ENCODE measurements at regions not wholly inside any gene's neighbourhood (a gene's known extent, or its start where the extent isn't known, plus 50 kb on each side); places are given as distances from the start of the nearest gene placed in this dataset.

GRCh38 chr5:14077501-14077900, 65.6 kb upstream of the TRIO start:
- TF ChIP-seq EZH2phosphoT487 (IDR thresholded peaks at IDR 0.05; ENCODE audit: borderline replicate concordance, low read length) (no peak), EZH2 (IDR thresholded peaks at IDR 0.05; ENCODE audit: low read length, unreplicated experiment) (no peak), CTCF (conservative IDR thresholded peaks at IDR 0.05; ENCODE audit: low read depth, low read length) (no peak)
- no peaks in the 10 kb centered on the region for H3K36me3 ChIP-seq (ENCODE audit: low read depth, low read length)
- POLR2A ChIA-PET (ENCODE audit: unreplicated experiment): no interaction called here
- H3K4me1 ChIP-seq (ENCODE audit: insufficient read depth, low read length): no peaks in the 10 kb centered on the region
- no peaks in the 10 kb centered on the region for H4K20me1 ChIP-seq (ENCODE audit: low read length)
- no peak for DNase-seq
- H3K9me3 ChIP-seq (ENCODE audit: low read length): no peaks in the 10 kb centered on the region
- H3K9ac ChIP-seq (ENCODE audit: low read length): no peak overlapping the region
- CTCF ChIA-PET: no interaction called here
- no peaks in the 10 kb centered on the region for H3K27me3 ChIP-seq (ENCODE audit: low read length)
- no peaks in the 10 kb centered on the region for H3F3A ChIP-seq (ENCODE audit: low read length, unreplicated experiment)
- no peaks in the 10 kb centered on the region for H3K9me2 ChIP-seq (replicated peaks; ENCODE audit: low read length)
- no TSS peak for BruUV-seq (replicated peaks)
- no peak overlapping the region for H3K4me3 ChIP-seq (ENCODE audit: low read length)
- H2AFZ ChIP-seq (ENCODE audit: low read length): no peak overlapping the region
- H3K79me2 ChIP-seq (ENCODE audit: low read length): no peaks in the 10 kb centered on the region
- no peak overlapping the region for H3K4me2 ChIP-seq (ENCODE audit: low read length)
- no peak for ATAC-seq
- H3K27ac ChIP-seq (ENCODE audit: low read length): no peak overlapping the region
- intact Hi-C loops (cut with micrococcal nuclease): no loop called here

- ATAC-seq: no peak
Measured at GRCh38 chr5:14076561-14076960, 66.6 kb upstream of the TRIO start.

GRCh38 chr5:14075937-14076336, 67.2 kb upstream of the TRIO start:
- no peak overlapping the region for H3K4me2 ChIP-seq (ENCODE audit: low read length)
- no TSS peak for BruUV-seq (replicated peaks)
- H3K79me2 ChIP-seq (ENCODE audit: low read length): no peaks in the 10 kb centered on the region
- ChIA-PET CTCF (no interaction called here), POLR2A (ENCODE audit: unreplicated experiment) (no interaction called here)
- H3K27me3 ChIP-seq (ENCODE audit: low read length): no peaks in the 10 kb centered on the region
- H3K9ac ChIP-seq (ENCODE audit: low read length): no peak overlapping the region
- no peaks in the 10 kb centered on the region for H3K4me1 ChIP-seq (ENCODE audit: insufficient read depth, low read length)
- ATAC-seq: no peak
- no peaks in the 10 kb centered on the region for H3K9me2 ChIP-seq (replicated peaks; ENCODE audit: low read length)
- no peak overlapping the region for H3K4me3 ChIP-seq (ENCODE audit: low read length)
- no peak overlapping the region for H3K27ac ChIP-seq (ENCODE audit: low read length)
- no peaks in the 10 kb centered on the region for H4K20me1 ChIP-seq (ENCODE audit: low read length)
- intact Hi-C loops (cut with micrococcal nuclease): no loop called here
- H3K9me3 ChIP-seq (ENCODE audit: low read length): no peaks in the 10 kb centered on the region
- no peaks in the 10 kb centered on the region for H3K36me3 ChIP-seq (ENCODE audit: low read depth, low read length)
- H3F3A ChIP-seq (ENCODE audit: low read length, unreplicated experiment): no peaks in the 10 kb centered on the region
- DNase-seq: no peak
- no peak for TF ChIP-seq EZH2 (IDR thresholded peaks at IDR 0.05; ENCODE audit: low read length, unreplicated experiment)
- TF ChIP-seq CTCF (conservative IDR thresholded peaks at IDR 0.05; ENCODE audit: low read depth, low read length): no peak
- TF ChIP-seq EZH2phosphoT487 (IDR thresholded peaks at IDR 0.05; ENCODE audit: borderline replicate concordance, low read length): no peak
- no peak overlapping the region for H2AFZ ChIP-seq (ENCODE audit: low read length)

More at GRCh38 chr5:14076561-14076960, 66.6 kb upstream of the TRIO start:
- H3K79me2 ChIP-seq (ENCODE audit: low read length): no peaks in the 10 kb centered on the region
- ChIA-PET CTCF (no interaction called here), POLR2A (ENCODE audit: unreplicated experiment) (no interaction called here)
- no peaks in the 10 kb centered on the region for H3K27me3 ChIP-seq (ENCODE audit: low read length)
- intact Hi-C loops (cut with micrococcal nuclease): no loop called here
- H3F3A ChIP-seq (ENCODE audit: low read length, unreplicated experiment): no peaks in the 10 kb centered on the region
- no peaks in the 10 kb centered on the region for H3K4me1 ChIP-seq (ENCODE audit: insufficient read depth, low read length)
- no peak overlapping the region for H3K4me3 ChIP-seq (ENCODE audit: low read length)
- H3K4me2 ChIP-seq (ENCODE audit: low read length): no peak overlapping the region
- no peaks in the 10 kb centered on the region for H3K9me2 ChIP-seq (replicated peaks; ENCODE audit: low read length)
- no peaks in the 10 kb centered on the region for H3K36me3 ChIP-seq (ENCODE audit: low read depth, low read length)
- H3K9ac ChIP-seq (ENCODE audit: low read length): no peak overlapping the region
- H3K9me3 ChIP-seq (ENCODE audit: low read length): no peaks in the 10 kb centered on the region
- TF ChIP-seq EZH2 (IDR thresholded peaks at IDR 0.05; ENCODE audit: low read length, unreplicated experiment) (no peak), EZH2phosphoT487 (IDR thresholded peaks at IDR 0.05; ENCODE audit: borderline replicate concordance, low read length) (no peak), CTCF (conservative IDR thresholded peaks at IDR 0.05; ENCODE audit: low read depth, low read length) (no peak)
- no peak overlapping the region for H2AFZ ChIP-seq (ENCODE audit: low read length)
- DNase-seq: no peak
- H4K20me1 ChIP-seq (ENCODE audit: low read length): no peaks in the 10 kb centered on the region
- no peak overlapping the region for H3K27ac ChIP-seq (ENCODE audit: low read length)
- no TSS peak for BruUV-seq (replicated peaks)

All from PC-3 (cell line).